GM12865 (cell line): ENCODE measurements at regions not wholly inside any gene's neighbourhood (a gene's known extent, or its start where the extent isn't known, plus 50 kb on each side); places are given as distances from the start of the nearest gene placed in this dataset.
A peak's percentile ranks its signal among the peaks of the same experiment; 100 is the strongest.
"Not testable (repeated sequence)": the region's sequence is repeated elsewhere in the genome, so short reads cannot be mapped to it uniquely, and the experiment has no call there.

Source experiments
- DNase-seq: peaks from one replicate; pipeline ENCODE4 v3.0.0; 2010; ENCODE audit warnings: low read depth
- H3K4me3 ChIP-seq: 2 replicates; pipeline ENCODE4 v1.5.1; 2011; ENCODE audit warnings: mild to moderate bottlenecking, low read depth, low read length, control low read depth
- CTCF ChIP-seq: IDR thresholded peaks from 2 replicates; pipeline ENCODE4 v1.5.1; 2011; ENCODE audit warnings: low read length, control low read depth, low read depth, inconsistent platforms; ENCODE audit not compliant: insufficient read depth; ENCODE audit errors: missing control alignments

GRCh38 chr5:79893485-79893884 lies 97.6 kb downstream of the MTX3 start:
- no peak overlapping the region for H3K4me3 ChIP-seq
- no peak for DNase-seq
- no peak for TF ChIP-seq CTCF

- no peak overlapping the region for H3K4me3 ChIP-seq
- TF ChIP-seq CTCF: no peak
- DNase-seq: no peak
Observed at GRCh38 chr5:79890930-79891249, 100.2 kb downstream of the MTX3 start.

- no peak for TF ChIP-seq CTCF
- no peak overlapping the region for H3K4me3 ChIP-seq
- no peak for DNase-seq
Observed at GRCh38 chr5:79890119-79890929, 100.7 kb downstream of the MTX3 start.

- no peak for DNase-seq
- no peak for TF ChIP-seq CTCF
- no peak overlapping the region for H3K4me3 ChIP-seq
Observed at GRCh38 chr5:79888643-79889042, 102.4 kb downstream of the MTX3 start.

GRCh38 chr5:79886925-79887655 lies 104.0 kb downstream of the MTX3 start:
- H3K4me3 ChIP-seq: no peak overlapping the region
- TF ChIP-seq CTCF: no peak
- DNase-seq: peak; percentile 73

- no peak for DNase-seq
- H3K4me3 ChIP-seq: no peak overlapping the region
- TF ChIP-seq CTCF: no peak
Observed at GRCh38 chr5:79886456-79886855, 104.6 kb downstream of the MTX3 start.

- not testable (repeated sequence) for DNase-seq, H3K4me3 ChIP-seq
Observed at GRCh38 chr5:79879880-79880279, 111.2 kb downstream of the MTX3 start.
